Ureter (tissue), 1 donor: ENCODE measurements at regions not wholly inside any gene's neighbourhood (a gene's known extent, or its start where the extent isn't known, plus 50 kb on each side); places are given as distances from the start of the nearest gene placed in this dataset.

Experiments used
- DNase-seq: peaks from one replicate; pipeline ENCODE4 v3.0.0-alpha.2; 2020; ENCODE audit warnings: low spot score
- donor health status: DM: yes; HTN: yes; CAD: no.

DNA sequence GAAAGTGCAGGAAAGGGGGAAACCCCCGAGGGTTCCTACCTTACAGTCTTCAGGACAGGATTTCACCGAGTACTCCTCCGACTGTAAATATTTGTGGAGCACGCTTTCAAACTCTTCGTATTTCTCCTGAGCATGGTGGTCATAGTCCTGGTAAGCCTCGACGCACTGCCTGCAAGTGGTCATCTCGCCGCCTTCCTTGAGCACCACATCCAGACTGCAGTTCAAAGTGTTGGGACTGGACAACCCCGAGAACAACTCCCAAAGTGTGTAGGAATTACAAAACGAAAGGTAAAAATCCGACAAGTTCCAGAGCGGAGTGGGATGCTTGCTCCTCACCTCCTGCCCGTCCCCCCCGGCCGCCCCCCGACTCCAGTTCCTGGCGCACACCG, 349.7 kb downstream of the LIG4 start:
- no peak for DNase-seq

GRCh38 chr13:107865318-107865575, 350.1 kb downstream of the LIG4 start:
- DNase-seq: no peak

- DNase-seq: no peak
Measured at GRCh38 chr13:107864543-107865317, 350.6 kb downstream of the LIG4 start.

DNA sequence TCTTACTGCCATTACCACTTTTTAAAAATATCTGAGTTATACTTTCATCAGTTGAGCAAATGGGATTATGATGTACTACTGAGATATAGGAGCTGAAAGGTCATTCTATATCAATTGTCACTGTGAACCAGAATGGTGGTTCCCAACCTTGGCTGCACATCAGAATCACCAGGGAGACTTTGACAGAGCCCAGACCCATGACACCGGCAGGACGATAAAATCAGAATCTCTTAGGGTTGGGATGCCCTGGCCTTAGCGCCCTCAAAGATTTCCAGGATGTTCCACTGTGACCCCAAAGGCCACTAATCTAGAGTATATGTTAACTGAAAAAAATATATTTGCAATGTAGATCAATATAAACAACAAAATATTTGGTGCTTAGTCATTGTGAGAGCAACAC, 355.1 kb downstream of the LIG4 start:
- no peak for DNase-seq

DNA sequence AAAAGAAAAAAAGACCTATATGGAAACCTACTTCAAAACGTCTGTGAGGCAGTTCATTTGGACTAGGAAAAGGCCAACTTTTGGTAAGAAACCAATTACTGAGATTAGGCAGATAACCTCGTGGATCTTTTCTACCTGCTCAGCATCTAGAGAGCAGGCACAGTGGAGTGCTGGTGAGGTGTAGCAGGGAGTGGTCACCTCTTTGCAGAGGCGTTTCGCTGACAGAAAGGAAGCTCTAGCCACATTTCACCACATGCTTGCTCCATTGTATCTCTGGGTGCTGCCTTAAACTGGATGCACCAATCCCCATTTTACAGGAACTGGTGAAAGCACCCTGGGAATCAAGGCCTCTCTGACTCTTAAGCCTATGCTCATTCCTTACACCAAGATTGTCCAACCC, 360.5 kb downstream of the LIG4 start:
- DNase-seq: no peak

DNA sequence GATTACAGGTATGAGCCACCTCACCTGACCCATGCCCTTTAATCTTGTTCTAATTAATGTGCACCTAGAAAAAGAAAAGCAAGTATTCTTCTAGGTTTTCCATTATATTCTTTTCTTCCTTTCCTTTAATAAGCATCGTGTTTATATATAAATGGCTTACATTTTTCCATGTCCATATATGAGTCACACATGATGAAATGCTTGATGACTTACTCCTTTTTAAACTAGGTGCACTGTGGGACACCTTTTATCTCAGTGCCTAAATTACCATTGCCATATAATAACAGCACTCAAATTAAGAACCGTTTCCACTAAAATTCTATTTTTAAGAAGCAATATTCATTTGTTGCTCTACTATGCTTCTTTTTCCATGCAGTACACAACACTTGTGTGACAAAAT, 363.3 kb downstream of the LIG4 start:
- no peak for DNase-seq

DNA sequence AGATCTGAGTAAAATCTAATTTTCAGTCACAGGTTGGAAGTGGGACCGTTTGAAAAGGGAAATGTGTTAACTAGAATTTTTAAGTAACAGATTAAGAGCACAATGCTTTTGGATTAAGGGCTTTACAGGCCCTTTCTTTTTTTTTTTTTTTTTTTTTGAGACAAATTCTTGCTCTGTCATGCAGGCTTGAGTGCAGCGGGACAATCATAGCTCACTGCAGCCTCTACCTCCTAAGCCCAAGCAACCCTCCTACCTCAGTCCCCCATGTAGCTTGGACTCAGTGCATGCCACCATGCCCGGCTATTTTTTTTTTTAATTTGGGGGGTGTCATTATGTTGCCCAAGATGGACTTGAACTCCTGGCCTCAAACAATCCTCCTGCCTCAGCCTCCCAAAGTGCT, 363.7 kb downstream of the LIG4 start:
- DNase-seq: no peak

DNA sequence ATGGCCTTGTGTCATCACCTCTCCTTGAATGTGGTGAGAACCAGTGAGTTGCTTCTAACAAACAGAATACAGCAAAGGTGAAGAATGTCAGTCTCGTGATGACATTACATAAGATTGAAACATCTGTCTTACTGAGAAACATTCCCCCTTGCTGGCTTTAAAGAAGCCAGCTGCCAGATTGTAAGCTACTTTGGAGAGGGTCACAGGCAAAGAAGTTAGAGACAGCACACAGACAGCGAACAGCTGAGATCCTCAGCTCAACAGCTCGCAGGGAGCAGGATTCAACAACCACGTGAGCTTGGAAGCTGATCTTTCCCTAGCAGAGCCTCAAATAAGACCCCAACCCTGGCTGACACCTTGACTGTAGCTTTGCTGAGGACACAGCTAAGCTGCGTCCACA, 367.9 kb downstream of the LIG4 start:
- no peak for DNase-seq

- DNase-seq: no peak
Measured at GRCh38 chr13:107846642-107847041, 368.7 kb downstream of the LIG4 start.

DNA sequence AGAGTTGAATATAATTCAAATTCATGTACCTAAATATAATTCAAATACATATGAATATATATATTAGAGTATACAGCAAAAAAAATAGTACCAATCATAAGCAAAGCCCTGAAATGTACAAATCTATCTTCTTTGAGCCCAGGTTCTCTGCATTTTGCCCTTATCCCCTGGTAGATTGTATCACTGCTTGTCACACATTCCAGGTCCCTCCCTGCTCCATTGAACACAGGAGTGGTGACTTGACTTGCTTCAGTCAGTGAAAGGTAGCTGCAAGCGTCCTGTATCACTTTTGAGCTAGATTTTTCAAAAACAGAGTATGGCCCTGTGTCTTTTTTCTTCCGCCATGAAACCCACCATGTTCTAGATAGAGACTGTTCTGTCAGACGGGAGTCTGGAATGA, 369.4 kb downstream of the LIG4 start:
- DNase-seq: no peak

- DNase-seq: no peak
Measured at GRCh38 chr13:107843681-107844080, 371.7 kb downstream of the LIG4 start.

DNA sequence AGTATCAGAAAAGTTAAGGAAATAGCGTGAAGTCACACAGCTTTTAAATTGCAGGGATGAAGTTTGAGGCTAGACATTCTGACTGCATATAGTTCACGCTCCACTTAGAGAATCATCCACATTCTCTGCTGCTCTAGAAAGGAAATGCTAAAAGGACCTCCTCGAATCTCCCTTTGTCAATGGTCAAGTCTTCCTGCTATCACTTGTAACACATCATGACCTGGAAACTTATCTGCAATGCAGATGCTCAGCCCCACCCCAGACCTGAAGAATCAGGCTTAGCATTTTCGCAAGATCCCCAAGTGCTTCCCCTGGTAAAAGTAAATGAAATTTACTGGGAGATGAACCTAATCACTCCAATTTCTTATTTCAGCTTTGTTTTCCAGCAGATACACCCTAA, 372.1 kb downstream of the LIG4 start:
- no peak for DNase-seq

GRCh38 chr13:107842562-107843180, 372.7 kb downstream of the LIG4 start:
- no peak for DNase-seq

DNA sequence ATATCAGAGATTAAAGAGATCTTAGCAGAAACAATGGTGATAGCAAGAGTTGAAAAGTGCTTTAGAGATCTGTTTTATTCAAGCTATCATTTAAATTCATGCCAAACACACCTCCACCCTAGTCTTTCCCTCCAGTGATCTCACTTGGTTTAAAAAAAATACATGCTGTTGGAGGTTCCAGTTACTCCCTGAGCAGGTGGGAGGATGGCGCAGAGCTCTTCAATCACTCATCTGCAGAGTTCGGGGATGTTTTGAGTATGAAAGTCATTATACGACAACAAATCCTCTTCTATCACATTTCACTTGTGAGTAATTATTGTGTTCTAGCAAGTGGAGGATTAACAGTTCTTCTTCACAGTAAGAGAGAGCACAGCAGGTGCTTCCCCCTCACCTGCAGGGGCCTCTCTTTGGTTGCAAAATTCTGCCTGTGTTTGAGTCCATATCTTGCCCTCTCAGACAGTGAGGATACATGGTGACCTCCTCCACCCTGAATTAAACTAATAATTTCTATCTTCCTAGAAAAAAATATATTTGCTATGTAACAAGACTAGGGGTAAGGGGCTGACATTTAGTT, 376.7 kb downstream of the LIG4 start:
- DNase-seq: no peak

DNA sequence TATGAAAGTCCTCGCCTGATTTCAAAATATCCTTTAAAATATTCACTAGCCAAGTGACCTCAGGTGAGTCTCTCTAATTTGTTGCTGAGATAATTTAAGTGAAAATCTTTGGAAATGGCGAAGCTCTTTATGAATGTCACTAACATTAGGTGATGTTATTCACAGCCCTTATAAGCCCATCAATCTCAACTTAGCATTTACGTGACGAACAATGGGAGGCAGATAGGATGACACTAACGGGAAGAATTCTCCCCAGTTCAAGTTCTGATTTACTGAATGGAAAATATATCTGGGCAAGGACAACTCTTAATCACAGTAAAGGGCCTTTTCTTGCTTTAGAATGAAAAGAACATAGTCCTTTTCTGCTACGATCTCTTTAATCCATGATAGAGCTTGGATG, 378.7 kb downstream of the LIG4 start:
- no peak for DNase-seq

- no peak for DNase-seq
Measured at GRCh38 chr13:107835339-107836018, 379.9 kb downstream of the LIG4 start.

DNA sequence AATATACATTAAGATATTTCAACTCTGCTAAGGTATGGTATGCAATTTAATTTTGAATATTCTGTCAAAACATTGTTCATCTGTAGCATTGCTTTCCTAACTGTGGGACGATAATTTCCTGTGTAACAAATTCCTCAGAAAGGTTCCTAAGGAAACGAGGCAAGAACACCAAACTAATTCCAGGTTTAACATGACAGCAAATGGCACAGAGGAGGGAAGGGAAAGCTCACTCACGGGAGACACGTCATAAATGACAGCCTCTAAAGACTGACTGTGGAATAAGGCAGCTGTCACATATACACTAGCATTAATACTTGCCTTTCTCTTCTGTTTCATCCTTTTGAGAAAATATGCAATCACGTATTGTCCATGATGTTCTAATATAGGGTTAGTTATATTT, 380.6 kb downstream of the LIG4 start:
- DNase-seq: no peak

GRCh38 chr13:107834281-107834680, 381.1 kb downstream of the LIG4 start:
- DNase-seq: no peak

DNA sequence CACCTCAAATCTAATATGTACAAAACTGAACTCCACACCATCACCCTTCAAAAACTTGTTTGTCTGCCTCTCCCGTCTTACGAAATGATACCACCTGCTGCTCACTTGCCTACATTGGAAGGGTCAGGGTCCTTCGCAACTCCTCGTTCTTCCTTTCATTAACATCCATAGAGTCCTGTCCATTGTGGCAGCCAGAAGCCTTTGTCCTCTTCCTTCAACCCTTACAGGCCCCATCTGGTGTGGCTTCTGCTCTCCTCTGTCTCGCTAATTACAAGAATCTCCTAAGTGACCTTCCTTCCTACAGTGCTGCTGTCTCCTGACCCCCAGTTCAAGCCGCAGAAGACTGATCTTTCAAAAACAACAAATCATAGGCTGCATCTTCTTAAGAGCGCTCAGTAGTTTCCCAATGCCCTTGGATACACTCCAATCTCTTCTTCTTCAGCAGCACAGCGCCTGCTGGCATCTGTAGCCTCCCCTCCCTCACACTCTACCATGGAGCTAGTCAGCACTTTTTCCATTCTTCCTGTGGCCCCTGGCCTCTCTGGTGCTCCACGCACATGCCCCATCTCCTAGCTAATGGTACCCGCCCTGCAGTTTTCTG, 382.7 kb downstream of the LIG4 start:
- DNase-seq: no peak

GRCh38 chr13:107830804-107831203, 384.5 kb downstream of the LIG4 start:
- no peak for DNase-seq

GRCh38 chr13:107827840-107828549, 387.3 kb downstream of the LIG4 start:
- no peak for DNase-seq

GRCh38 chr13:107824635-107825034, 390.7 kb downstream of the LIG4 start:
- no peak for DNase-seq
